NCI-H2196 treated with DMSO at 0.1 percent for 48 hours (cell line): ENCODE measurements at regions not wholly inside any gene's neighbourhood (a gene's known extent, or its start where the extent isn't known, plus 50 kb on each side); places are given as distances from the start of the nearest gene placed in this dataset.

ENCODE experiments used
- DNase-seq: peaks from one replicate; lab custom pipeline; 2025; ENCODE audit not compliant: unreplicated experiment; lab: John Stamatoyannopoulos, UW

DNA sequence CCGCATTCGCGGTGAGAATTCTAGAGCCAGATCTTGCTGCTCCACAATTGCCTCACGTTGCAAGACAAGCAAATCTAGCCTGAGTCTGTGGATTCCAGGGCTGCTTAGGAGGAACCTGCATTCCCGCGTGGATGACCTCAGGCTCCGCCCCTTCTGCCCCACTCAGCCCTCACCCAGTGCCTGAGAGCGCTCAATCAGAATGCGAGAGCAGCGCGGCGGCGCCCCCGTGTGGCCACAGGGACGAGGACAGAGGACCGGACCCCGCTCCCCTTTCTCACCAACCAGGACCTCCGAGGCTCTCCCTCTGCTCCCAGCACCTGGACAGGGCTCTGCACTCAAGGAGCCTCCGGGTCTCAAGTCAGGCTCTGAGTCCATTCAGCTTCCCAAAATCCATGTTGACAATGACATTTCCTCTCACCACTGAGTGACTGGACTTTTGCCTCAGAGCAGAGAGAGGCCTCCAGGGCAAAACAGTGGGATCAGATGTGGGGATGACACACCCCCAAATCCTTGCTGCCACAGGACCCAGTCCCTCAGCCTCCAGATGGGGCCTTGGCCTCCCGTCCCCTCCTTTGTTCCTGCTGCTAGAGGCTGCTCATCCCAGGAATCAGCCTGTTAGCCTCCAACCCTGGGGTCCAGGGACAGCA is 52.0 kb downstream of the RPP21 start:
- DNase-seq = peak; percentile 32

DNA sequence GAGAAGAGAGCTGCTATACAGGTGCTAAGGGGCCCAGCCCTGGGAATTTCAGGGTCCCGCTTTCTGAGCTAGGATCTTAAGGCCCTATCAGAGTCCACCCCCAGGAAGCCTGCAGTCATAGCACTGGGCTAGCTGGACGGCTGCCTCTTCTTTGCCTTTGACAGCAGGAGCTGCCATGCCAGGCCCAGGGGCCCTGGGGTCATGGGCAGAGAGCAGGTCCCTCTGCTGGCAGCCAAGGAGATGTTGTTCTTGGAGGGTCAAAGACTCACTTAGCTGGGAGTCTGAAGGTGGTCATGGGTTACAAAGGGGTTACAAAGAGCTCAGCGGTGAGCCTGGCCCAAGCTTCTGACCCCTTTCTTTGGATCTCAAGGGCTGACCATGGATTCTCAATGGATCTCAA is 52.7 kb downstream of the RPP21 start:
- DNase-seq = no peak

DNA sequence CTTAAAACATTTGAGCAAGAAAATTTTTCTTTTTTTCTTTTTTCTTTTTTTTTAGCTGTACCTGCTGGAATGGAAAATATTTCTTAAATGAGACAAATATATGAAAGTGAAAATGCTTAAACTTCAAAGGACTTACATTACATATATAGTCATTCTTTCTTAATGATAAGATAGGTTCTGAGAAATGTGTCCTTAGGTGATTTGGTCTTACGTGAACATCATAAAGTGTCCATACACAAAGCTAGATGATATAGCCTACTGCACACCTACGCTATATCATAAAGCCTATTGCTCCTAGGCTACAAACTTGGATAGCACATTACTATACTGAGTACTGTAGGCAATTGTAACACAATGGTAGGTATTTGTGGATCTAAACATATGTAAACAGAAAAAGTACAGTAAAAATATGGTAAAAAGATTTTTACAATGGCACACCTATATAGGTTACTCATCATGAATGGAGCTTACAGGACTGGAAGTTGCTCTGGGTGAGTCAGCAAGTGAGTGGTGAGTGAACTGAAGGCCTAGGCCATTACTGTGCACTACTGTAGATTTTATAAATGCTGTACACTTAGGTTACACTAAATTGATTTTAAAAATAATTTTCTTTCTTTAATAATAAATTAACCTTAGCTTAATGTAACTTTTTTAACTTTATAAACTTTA is 54.6 kb downstream of the RPP21 start:
- DNase-seq = no peak

DNA sequence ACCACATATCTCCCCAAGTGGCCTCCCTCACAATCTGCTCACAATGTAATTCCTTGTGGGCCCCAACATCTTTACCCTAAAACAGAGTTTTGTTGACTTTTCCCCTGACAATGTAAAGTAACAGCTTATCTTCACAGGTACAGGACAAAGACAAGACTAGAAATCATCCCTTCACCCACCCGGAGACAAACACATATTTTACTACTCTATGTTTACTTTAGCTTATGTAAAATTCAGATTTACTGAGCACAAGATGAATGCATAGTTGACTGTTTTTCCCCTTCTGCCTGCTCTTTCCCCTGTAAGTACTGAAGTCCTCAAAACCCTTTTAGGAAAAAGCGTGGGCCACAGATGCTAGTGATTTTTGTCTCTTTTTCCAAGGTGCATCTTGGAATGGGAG is 61.0 kb downstream of the RPP21 start:
- DNase-seq = no peak

DNA sequence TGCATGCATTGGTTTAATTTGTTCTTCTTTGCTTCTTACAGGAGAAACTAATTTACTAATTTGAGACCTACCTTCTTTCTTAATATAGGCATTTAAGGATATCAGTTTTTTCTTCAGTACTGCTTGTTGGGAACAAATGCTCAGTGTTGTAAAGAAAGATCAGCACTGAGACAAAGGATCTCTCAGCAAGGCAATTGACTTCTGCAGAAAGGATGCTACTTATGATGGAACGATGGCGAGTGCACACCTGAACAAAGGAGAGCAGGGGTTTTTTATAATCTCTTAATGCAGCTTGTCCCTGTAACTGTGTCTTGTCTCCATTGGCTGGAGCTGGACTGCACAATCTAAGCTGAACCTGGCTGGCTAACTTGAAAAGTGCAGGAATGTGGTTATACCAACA is 64.2 kb downstream of the RPP21 start:
- no peak for DNase-seq

DNA sequence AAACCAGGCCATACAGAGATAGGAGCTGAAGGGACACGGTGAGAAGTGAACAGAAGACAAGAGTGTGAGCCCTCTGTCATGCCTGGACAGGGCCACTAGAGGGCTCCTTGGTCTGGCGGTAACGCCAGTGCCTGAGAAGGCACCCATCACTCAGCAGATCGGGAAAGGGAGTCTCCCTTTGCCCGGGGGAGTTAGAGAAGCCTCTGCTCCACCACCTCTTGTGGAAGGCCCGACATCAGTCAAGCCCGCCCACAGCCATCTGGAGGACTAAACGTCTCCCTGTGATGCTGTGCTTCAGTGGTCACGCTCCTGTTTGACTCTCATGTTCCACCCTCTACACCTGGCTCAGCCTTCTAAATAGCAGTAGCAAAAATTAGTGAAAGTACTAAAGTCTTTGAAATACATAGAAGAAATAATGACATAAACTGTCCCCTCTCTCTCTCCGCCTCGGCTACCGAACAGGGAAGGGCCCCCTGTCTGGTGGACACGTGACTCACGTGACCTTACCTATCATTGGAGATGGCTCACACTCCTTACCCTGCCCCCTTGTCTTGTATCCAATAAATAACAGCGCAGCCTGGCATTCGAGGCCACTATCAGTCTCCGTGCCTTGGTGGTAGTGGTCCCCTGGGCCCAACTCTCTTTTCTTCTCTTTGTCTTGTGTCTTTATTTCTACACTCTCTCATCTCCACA is 66.7 kb downstream of the RPP21 start:
- no peak for DNase-seq

DNA sequence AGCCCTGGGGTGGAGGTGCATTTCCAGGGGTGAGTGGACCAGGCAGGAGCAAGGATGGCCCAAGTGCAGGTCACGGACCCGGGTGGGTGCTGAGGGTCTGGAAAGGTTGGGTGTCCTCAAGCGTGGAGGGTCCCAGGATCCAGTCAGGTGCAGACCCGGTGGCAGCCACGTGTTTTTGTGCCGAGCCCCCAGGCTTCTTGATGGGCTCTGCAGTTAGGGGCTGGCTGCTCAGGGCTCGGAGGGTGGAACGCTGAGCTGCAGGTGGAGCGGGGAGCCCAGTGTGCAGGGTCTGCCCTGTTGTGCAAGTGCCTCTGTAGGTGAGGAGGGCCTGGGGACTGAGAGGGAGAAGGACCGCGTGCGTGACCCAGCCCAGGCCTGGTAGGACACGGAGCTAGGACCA is 70.9 kb upstream of the HLA-E start:
- no peak for DNase-seq

DNA sequence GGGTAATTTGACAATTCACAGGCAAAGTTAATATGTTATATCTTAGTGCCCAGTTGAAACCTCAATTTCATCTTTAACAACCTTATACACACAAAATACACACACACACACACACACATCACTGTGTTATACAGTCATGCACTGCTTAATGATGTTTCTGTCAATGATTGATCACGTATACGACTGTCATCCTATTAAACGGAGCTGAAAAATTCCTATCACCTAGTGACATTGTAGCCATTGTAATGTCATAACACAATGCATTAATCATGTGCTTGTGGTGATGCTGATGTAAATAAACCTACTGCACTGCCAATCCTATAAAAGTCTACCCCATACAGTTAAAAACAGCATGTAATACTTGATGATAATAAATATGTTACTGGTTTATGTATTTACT is 64.8 kb upstream of the HLA-E start:
- no peak for DNase-seq
